GM12874 (cell line): ENCODE measurements at regions not wholly inside any gene's neighbourhood (a gene's known extent, or its start where the extent isn't known, plus 50 kb on each side); places are given as distances from the start of the nearest gene placed in this dataset.

Source experiments
- CTCF ChIP-seq: IDR thresholded peaks from 2 replicates; pipeline ENCODE4 v1.5.1; 2011; ENCODE audit warnings: low read depth, mild to moderate bottlenecking, control low read depth, low read length, moderate library complexity; ENCODE audit not compliant: insufficient read depth

GRCh38 chr10:58104351-58104751, 163.3 kb downstream of the IPMK start:
- no peak for TF ChIP-seq CTCF

GRCh38 chr10:58102897-58103296, 164.8 kb downstream of the IPMK start:
- TF ChIP-seq CTCF = no peak

- TF ChIP-seq CTCF = no peak
These were observed 166.0 kb downstream of the IPMK start for GRCh38 chr10:58101682-58102081.

- no peak for TF ChIP-seq CTCF
These were observed 172.5 kb downstream of the IPMK start for GRCh38 chr10:58094985-58095718.

GRCh38 chr10:58091886-58092285, 175.8 kb downstream of the IPMK start:
- TF ChIP-seq CTCF = no peak

- no peak for TF ChIP-seq CTCF
These were observed 178.0 kb downstream of the IPMK start for GRCh38 chr10:58089739-58090138.

- no peak for TF ChIP-seq CTCF
These were observed 179.8 kb downstream of the IPMK start for GRCh38 chr10:58087896-58088295.
